Thyroid gland (tissue), 4 donors: ENCODE measurements at regions not wholly inside any gene's neighbourhood (a gene's known extent, or its start where the extent isn't known, plus 50 kb on each side); places are given as distances from the start of the nearest gene placed in this dataset.

Experiments
- POLR2A ChIP-seq, 2 donors: fragments of 450-650 bp; IDR thresholded peaks; one replicate each; pipeline ENCODE4 v1.6.1; 2017; ENCODE audit warnings: antibody characterized with exemption in 2 of 2, mild to moderate bottlenecking in 2 of 2, moderate library complexity in 1 of 2
- TF ChIP-seq, protein P1 (sequence below), 6 experiments: fragments of 200-600 bp in 3 of 6; fragments of 450-650 bp in 3 of 6; sonication (generic) in 3 of 6; IDR thresholded peaks; one replicate each; pipeline ENCODE4 v1.5.1; 2016 to 2019; ENCODE audit warnings: antibody characterized with exemption in 6 of 6, mild to moderate bottlenecking in 2 of 6, inconsistent platforms in 1 of 6, moderate library complexity in 1 of 6

DNA sequence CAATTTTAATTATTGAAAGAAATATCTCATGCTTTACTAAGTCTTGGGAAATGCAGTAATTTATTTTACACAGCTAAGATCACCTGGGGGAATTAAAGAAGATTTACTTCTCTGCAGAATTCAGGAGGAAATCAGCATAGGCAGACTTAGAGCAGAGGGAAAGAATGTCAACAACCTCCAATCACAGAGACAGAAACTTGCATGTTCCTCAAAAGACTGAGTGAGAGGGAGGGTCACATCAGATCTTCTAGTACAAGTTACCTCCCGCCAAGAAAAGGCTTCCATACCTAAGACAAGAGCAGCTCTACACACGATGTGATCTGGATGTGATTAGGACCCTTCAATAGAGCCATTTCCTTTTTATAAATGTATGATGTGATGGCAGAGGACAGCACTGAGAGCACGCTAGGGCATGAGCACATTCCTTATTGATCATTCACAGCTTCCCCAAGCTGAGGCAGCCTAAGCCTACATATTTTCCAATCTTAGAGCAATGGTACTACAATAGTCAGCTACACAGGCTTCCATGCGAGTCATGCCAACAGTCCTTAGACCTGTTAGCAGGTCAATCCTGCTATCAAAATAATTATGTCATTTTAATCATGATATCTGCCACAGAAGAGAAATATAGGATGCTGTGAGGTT, 403.3 kb downstream of the ETNK1 start:
- TF ChIP-seq, protein P1, sequence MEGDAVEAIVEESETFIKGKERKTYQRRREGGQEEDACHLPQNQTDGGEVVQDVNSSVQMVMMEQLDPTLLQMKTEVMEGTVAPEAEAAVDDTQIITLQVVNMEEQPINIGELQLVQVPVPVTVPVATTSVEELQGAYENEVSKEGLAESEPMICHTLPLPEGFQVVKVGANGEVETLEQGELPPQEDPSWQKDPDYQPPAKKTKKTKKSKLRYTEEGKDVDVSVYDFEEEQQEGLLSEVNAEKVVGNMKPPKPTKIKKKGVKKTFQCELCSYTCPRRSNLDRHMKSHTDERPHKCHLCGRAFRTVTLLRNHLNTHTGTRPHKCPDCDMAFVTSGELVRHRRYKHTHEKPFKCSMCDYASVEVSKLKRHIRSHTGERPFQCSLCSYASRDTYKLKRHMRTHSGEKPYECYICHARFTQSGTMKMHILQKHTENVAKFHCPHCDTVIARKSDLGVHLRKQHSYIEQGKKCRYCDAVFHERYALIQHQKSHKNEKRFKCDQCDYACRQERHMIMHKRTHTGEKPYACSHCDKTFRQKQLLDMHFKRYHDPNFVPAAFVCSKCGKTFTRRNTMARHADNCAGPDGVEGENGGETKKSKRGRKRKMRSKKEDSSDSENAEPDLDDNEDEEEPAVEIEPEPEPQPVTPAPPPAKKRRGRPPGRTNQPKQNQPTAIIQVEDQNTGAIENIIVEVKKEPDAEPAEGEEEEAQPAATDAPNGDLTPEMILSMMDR (IDR thresholded peaks at IDR 0.05), result no peak
- no peak for TF ChIP-seq POLR2A (IDR thresholded peaks at IDR 0.05)
